ENCODE measurements at regions not wholly inside any gene's neighbourhood (a gene's known extent, or its start where the extent isn't known, plus 50 kb on each side); places are given as distances from the start of the nearest gene placed in this dataset.

DNA sequence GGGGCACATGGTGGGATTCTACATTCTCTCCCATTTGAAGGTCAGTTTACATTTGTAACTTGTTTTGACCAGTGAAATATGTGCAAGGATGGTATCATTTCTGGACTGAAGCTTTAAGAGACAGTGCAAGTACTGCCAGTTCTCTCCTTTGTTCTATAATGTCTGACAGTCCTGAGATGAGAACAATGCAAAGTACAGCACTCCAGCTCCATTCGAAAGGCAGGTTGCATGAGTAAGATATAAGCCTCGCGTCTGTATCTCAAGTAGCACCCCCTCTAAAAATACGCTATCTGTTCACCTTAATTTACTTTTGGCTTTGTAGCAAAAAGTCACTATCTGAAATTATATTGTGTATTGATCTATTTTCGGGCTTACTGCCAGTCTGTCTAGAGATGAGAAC lies 1122.2 kb upstream of the TMEM132C start:
- no peak for TF ChIP-seq CTCF (conservative IDR thresholded peaks at IDR 0.05)
- no peak for TF ChIP-seq EZH2 (IDR thresholded peaks at IDR 0.05; ENCODE audit: low read depth)
